SK-N-SH (cell line): ENCODE measurements at regions not wholly inside any gene's neighbourhood (a gene's known extent, or its start where the extent isn't known, plus 50 kb on each side); places are given as distances from the start of the nearest gene placed in this dataset.
A peak's percentile ranks its signal among the peaks of the same experiment; 100 is the strongest.

Experiments used
- CTCF ChIA-PET: fragments of 300-600, 350-600 bp; formaldehyde crosslinking; extraction: SDS; loops from one replicate; lab custom pipeline; 2021; lab: Yijun Ruan, JAX
- POLR2A ChIA-PET: fragments of 350-600 bp; sonication (Branson Sonifier 250); formaldehyde crosslinking; extraction: SDS; loops from one replicate; lab custom pipeline; 2020; ENCODE audit warnings: antibody characterized with exemption, inconsistent platforms; lab: Yijun Ruan, JAX
- DNase-seq: peaks from one replicate; pipeline ENCODE4 v3.0.0; 2012
- H2AFZ ChIP-seq: fragments of 200-600 bp; sonication (generic); 2 replicates; pipeline ENCODE4 v1.8.1; 2016; ENCODE audit warnings: antibody characterized with exemption, mild to moderate bottlenecking, low read depth
- H3F3A ChIP-seq: fragments of 200-600 bp; sonication (generic); replicated peaks from 2 replicates; pipeline ENCODE3; 2016; ENCODE audit warnings: antibody characterized with exemption, mild to moderate bottlenecking; ENCODE audit not compliant: insufficient read depth
- H3K27ac ChIP-seq, 2 experiments: fragments of 200-500 bp in 1 of 2; fragments of 200-600 bp in 1 of 2; sonication (Bioruptor generic) in 1 of 2; sonication (generic), shearing (Covaris generic) in 1 of 2; 2 replicates each; pipeline versions ENCODE4 v1.5.1 to v1.6.1; 2014 to 2016; ENCODE audit warnings: low read depth in 2 of 2, inconsistent platforms in 1 of 2, low read length in 1 of 2, mild to moderate bottlenecking in 1 of 2, mixed read lengths in 1 of 2
- H3K27me3 ChIP-seq: fragments of 200-600 bp; sonication (generic), shearing (Covaris generic); 2 replicates; pipeline ENCODE4 v1.6.1; 2016; ENCODE audit warnings: mixed run types; ENCODE audit not compliant: insufficient read depth
- H3K36me3 ChIP-seq, 2 experiments: fragments of 200-500 bp in 1 of 2; fragments of 200-600 bp in 1 of 2; sonication (Bioruptor generic) in 1 of 2; sonication (generic) in 1 of 2; replicated peaks in 1 of 2; 2 replicates each; pipeline versions ENCODE3 to v1.5.1; 2014 to 2016; ENCODE audit warnings: low read length in 1 of 2, mild to moderate bottlenecking in 1 of 2; ENCODE audit not compliant: insufficient read depth in 2 of 2, control insufficient read depth in 1 of 2
- H3K4me1 ChIP-seq, 2 experiments: fragments of 200-500 bp in 1 of 2; fragments of 200-600 bp in 1 of 2; sonication (Bioruptor generic) in 1 of 2; sonication (generic), shearing (Covaris generic) in 1 of 2; 2 replicates each; pipeline versions ENCODE4 v1.5.1 to v1.6.1; 2014 to 2016; ENCODE audit warnings: low read depth in 1 of 2, low read length in 1 of 2, mixed run types in 1 of 2; ENCODE audit not compliant: insufficient read depth in 2 of 2, control insufficient read depth in 1 of 2
- H3K4me2 ChIP-seq: fragments of 200-600 bp; sonication (generic), shearing (Covaris generic); 2 replicates; pipeline ENCODE4 v1.6.1; 2017; ENCODE audit warnings: mixed run types
- H3K4me3 ChIP-seq, 2 experiments: fragments of 200-500 bp in 1 of 2; fragments of 200-600 bp in 1 of 2; sonication (Bioruptor generic) in 1 of 2; sonication (generic), shearing (Covaris generic) in 1 of 2; 2 replicates each; pipeline versions ENCODE4 v1.5.1 to v1.8.1; 2014 to 2016; ENCODE audit warnings: low read depth in 2 of 2, inconsistent platforms in 1 of 2, low read length in 1 of 2, mild to moderate bottlenecking in 1 of 2, mixed read lengths in 1 of 2, moderate library complexity in 1 of 2
- H3K79me2 ChIP-seq: fragments of 200-600 bp; sonication (generic); 2 replicates; pipeline ENCODE4 v1.8.1; 2017; ENCODE audit warnings: mild to moderate bottlenecking; ENCODE audit not compliant: insufficient read depth
- H3K9ac ChIP-seq: fragments of 200-600 bp; sonication (generic); 2 replicates; pipeline ENCODE4 v1.6.1; 2017; ENCODE audit warnings: mixed run types
- H3K9me2 ChIP-seq: fragments of 200-600 bp; sonication (generic); 2 replicates; pipeline ENCODE4 v1.6.1; 2017; ENCODE audit warnings: mixed run types
- H3K9me3 ChIP-seq: fragments of 200-600 bp; sonication (generic); 2 replicates; pipeline ENCODE4 v1.6.1; 2017; ENCODE audit warnings: mixed run types, mild to moderate bottlenecking, moderate library complexity
- H4K20me1 ChIP-seq: fragments of 200-600 bp; sonication (generic); 2 replicates; pipeline ENCODE4 v1.6.1; 2017; ENCODE audit warnings: mild to moderate bottlenecking, mixed run types; ENCODE audit not compliant: insufficient read depth
- ELF1 ChIP-seq: IDR thresholded peaks from 2 replicates; pipeline ENCODE4 v1.4.0; 2012
- EZH2phosphoT487 ChIP-seq: fragments of 200-600 bp; sonication (generic); IDR thresholded peaks from 2 replicates; pipeline ENCODE4 v1.6.1; 2017; ENCODE audit warnings: low read depth, mixed run types, mild to moderate bottlenecking, antibody characterized with exemption, moderate library complexity, borderline replicate concordance
- FOSL2 ChIP-seq: IDR thresholded peaks from 2 replicates; pipeline ENCODE4 v1.4.0; 2012; ENCODE audit warnings: low read depth, mild to moderate bottlenecking, moderate library complexity, borderline replicate concordance
- FOXM1 ChIP-seq: IDR thresholded peaks from 2 replicates; pipeline ENCODE4 v1.4.0; 2012; ENCODE audit warnings: low read depth, mild to moderate bottlenecking
- GATA2 ChIP-seq: sonication (generic); formaldehyde crosslinking; IDR thresholded peaks from 2 replicates; pipeline ENCODE4 v1.5.0; 2020; ENCODE audit warnings: mild to moderate bottlenecking, missing genetic modification reagents
- JUND ChIP-seq: IDR thresholded peaks from 2 replicates; pipeline ENCODE4 v1.4.0; 2012
- NRF1 ChIP-seq: IDR thresholded peaks from 2 replicates; pipeline ENCODE4 v1.6.1; 2012; ENCODE audit warnings: low read depth, mild to moderate bottlenecking, low read length
- RAD21 ChIP-seq: IDR thresholded peaks from 2 replicates; pipeline ENCODE4 v1.6.1; 2012; ENCODE audit warnings: mild to moderate bottlenecking, low read length
- TAF1 ChIP-seq: IDR thresholded peaks from 2 replicates; pipeline ENCODE4 v1.6.1; 2012; ENCODE audit warnings: low read depth, mild to moderate bottlenecking, low read length, moderate library complexity, borderline replicate concordance
- TEAD4 ChIP-seq: IDR thresholded peaks from 2 replicates; pipeline ENCODE4 v1.4.0; 2012; ENCODE audit warnings: mild to moderate bottlenecking, borderline replicate concordance; ENCODE audit not compliant: insufficient read depth
- WGBS: methylation state at CpG from one replicate; pipeline ENCODE4 v1.1.6; 2017; ENCODE audit warnings: low lambda C conversion rate; 5-methylcytosine and 5-hydroxymethylcytosine counted together
- TF ChIP-seq, protein P1 (sequence below): fragments of 150-350 bp; IDR thresholded peaks from 2 replicates; pipeline ENCODE4 v1.6.1; 2017; ENCODE audit warnings: antibody characterized with exemption, low read length, low read depth, borderline replicate concordance

DNA sequence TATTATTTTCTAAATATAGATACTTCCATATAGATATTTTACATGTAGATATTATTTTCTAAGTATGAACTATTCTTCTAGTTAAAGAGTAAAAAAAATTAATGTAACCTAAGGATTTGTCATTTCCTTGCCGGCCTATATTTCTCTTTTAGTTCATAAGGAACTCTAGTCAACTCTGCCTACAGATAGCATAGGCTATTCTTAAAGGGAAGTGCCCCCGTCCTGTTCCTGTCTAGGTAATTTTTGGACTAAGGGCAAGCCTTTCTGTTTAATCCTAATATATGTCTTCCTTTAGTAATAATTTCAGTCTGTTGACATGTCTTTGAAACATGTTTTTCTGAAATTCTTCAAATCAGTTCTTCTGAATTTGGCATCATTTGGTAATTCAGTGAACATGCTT is 161.9 kb downstream of the C11orf91 start:
- Histone ChIP-seq H4K20me1 (no peaks in the 10 kb centered on the region), H3K9me2 (no peaks in the 10 kb centered on the region), H3K4me1 (no peaks in the 10 kb centered on the region; a peak in 1 of 4 replicates), H3K36me3 (peaks cover 4 to 19% of the 10 kb centered on the region in 2 experiments), H3F3A (peaks cover 17% of the 10 kb centered on the region), H3K27ac (0 out of 4 replicates have a peak overlapping the region, but pooled peaks of 1 of the 2 experiments have one; percentile 31), H3K9ac (no peak overlapping the region), H3K4me2 (no peak overlapping the region), H3K9me3 (no peaks in the 10 kb centered on the region), H2AFZ (no peak overlapping the region), H3K27me3 (no peaks in the 10 kb centered on the region), H3K4me3 (no peak overlapping the region), H3K79me2 (peaks cover 100% of the 10 kb centered on the region)
- ChIA-PET CTCF (no interaction called here), POLR2A (no interaction called here)
- 89% methylated on average over 2 of the region's 2 CpGs for WGBS
- no peak for DNase-seq
- no peak for TF ChIP-seq JUND
- TF ChIP-seq ELF1: no peak
- no peak for TF ChIP-seq RAD21
- TF ChIP-seq NRF1: no peak
- TF ChIP-seq EZH2phosphoT487: no peak

DNA sequence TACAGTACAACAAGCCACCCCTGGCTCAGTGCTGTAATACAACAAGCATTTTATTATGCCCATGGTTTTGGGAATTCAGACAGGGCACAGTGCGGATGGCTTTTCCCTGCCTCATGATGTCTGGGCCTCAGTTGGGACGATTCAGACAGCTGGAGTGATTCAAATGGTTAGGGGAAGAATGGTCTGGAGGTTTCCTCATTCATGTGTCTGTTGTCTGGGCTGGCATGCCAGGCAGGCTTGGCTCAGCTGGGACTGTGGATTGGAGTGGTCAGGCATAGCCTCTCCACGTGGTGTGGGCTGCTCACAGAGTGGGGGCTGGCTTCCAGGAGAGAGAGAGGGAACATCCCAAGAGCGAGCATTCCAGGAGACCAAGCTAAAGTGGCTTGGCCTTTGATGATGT is 164.4 kb downstream of the C11orf91 start:
- H2AFZ ChIP-seq: no peak overlapping the region
- H3K36me3 ChIP-seq: peaks cover 0 to 8% of the 10 kb centered on the region in 2 experiments
- peaks cover 90% of the 10 kb centered on the region for H3K79me2 ChIP-seq
- H3K27ac ChIP-seq: no peak overlapping the region
- H3K9me2 ChIP-seq: no peaks in the 10 kb centered on the region
- no peak overlapping the region for H3K4me3 ChIP-seq
- H3K9me3 ChIP-seq: no peaks in the 10 kb centered on the region
- peaks cover 0 to 13% of the 10 kb centered on the region in 2 experiments; a peak in 1 of 4 replicates for H3K4me1 ChIP-seq
- DNase-seq: no peak
- TF ChIP-seq JUND (no peak), FOSL2 (no peak), GATA2 (CRISPR knock-in tag) (no peak), TEAD4 (no peak)
- H3K9ac ChIP-seq: no peak overlapping the region
- H3F3A ChIP-seq: peaks cover 39% of the 10 kb centered on the region
- 0 out of 2 replicates have a peak, but pooled peaks cover 4% of the 10 kb centered on the region for H4K20me1 ChIP-seq
- no peaks in the 10 kb centered on the region for H3K27me3 ChIP-seq
- ChIA-PET POLR2A (no interaction called here), CTCF (no interaction called here)
- WGBS: 76% methylated on average over 4 of the region's 4 CpGs
- H3K4me2 ChIP-seq: no peak overlapping the region

GRCh38 chr11:33534575-33534974 is 166.1 kb downstream of the C11orf91 start:
- Histone ChIP-seq H3K36me3 (peaks cover 0 to 8% of the 10 kb centered on the region in 2 experiments), H3K27me3 (no peaks in the 10 kb centered on the region), H3K9me2 (no peaks in the 10 kb centered on the region), H3K4me2 (no peak overlapping the region), H3K4me1 (peaks cover 0 to 21% of the 10 kb centered on the region in 2 experiments; a peak in 1 of 4 replicates), H3F3A (peaks cover 46% of the 10 kb centered on the region), H2AFZ (no peak overlapping the region), H3K9ac (no peak overlapping the region), H3K27ac (peak overlapping the region in 1 of 2 experiments; percentile 93; a peak in 1 of 4 replicates), H4K20me1 (peaks cover 7% of the 10 kb centered on the region; the same call in 1 of the 2 replicates), H3K9me3 (no peaks in the 10 kb centered on the region), H3K79me2 (peaks cover 78% of the 10 kb centered on the region), H3K4me3 (no peak overlapping the region)
- 85% methylated on average over 1 of the region's 1 CpG for WGBS
- ChIA-PET CTCF (interaction anchor here (1.2 to 1.7 kb wide), 3 partner anchors 8 to 208 kb away, joined by 3 to 4 read pairs (median 3); no protein-coding TSS in a partner anchor), POLR2A (no interaction called here)
- TF ChIP-seq, protein P1, sequence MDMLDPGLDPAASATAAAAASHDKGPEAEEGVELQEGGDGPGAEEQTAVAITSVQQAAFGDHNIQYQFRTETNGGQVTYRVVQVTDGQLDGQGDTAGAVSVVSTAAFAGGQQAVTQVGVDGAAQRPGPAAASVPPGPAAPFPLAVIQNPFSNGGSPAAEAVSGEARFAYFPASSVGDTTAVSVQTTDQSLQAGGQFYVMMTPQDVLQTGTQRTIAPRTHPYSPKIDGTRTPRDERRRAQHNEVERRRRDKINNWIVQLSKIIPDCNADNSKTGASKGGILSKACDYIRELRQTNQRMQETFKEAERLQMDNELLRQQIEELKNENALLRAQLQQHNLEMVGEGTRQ: no peak
- no peak for TF ChIP-seq TAF1
- TF ChIP-seq FOXM1: no peak
- 0 out of 2 replicates have a peak, but pooled peaks have one; percentile 2 for TF ChIP-seq FOSL2
- no peak for DNase-seq
